B cell (primary cell): ENCODE measurements at regions not wholly inside any gene's neighbourhood (a gene's known extent, or its start where the extent isn't known, plus 50 kb on each side); places are given as distances from the start of the nearest gene placed in this dataset.

Experiments
- ATAC-seq: fragments of 200-7000 bp; cut with Tn5 transposase; one replicate; pipeline ENCODE4 v1.10.0; 2021; ENCODE audit warnings: low read depth, mild to moderate bottlenecking, moderate number of reproducible peaks, moderate library complexity
- CTCF ChIA-PET: fragments of 350-600 bp; sonication (Branson Sonifier 250); formaldehyde crosslinking; loops from one replicate; lab custom pipeline; 2021; ENCODE audit warnings: antibody characterized with exemption, inconsistent platforms; lab: Charles Lee
- POLR2A ChIA-PET: fragments of 350-600 bp; sonication (Branson Sonifier 250); formaldehyde crosslinking; loops from one replicate; lab custom pipeline; 2021; ENCODE audit warnings: antibody characterized with exemption; lab: Charles Lee
- DNase-seq: peaks from one replicate; pipeline ENCODE4 v3.0.0; 2013
- H2AFZ ChIP-seq: 2 replicates; pipeline ENCODE4 v1.6.1; 2012; ENCODE audit warnings: mild to moderate bottlenecking, low read depth, low read length; ENCODE audit not compliant: insufficient read depth, poor library complexity, severe bottlenecking
- H3K27ac ChIP-seq, 2 donors: 1 replicate in 1 of 2; 2 replicates in 1 of 2; pipeline ENCODE4 v1.5.1; 2012 to 2013; ENCODE audit warnings: low read length in 2 of 2, mild to moderate bottlenecking in 2 of 2, moderate library complexity in 1 of 2
- H3K27me3 ChIP-seq, 4 experiments: fragments of 200-600 bp in 1 of 4; sonication (generic) in 1 of 4; replicated peaks in 1 of 4; 1 replicate in 2 of 4; 2 replicates in 2 of 4; pipeline versions ENCODE4 v1.6.1 to v1.7.0; 2013 to 2016; ENCODE audit warnings: low read length in 3 of 4, mild to moderate bottlenecking in 2 of 4, mixed read lengths in 1 of 4, moderate library complexity in 1 of 4; ENCODE audit not compliant: insufficient read depth in 4 of 4, control insufficient read depth in 3 of 4; ENCODE audit errors: control extremely low read depth in 1 of 4
- H3K36me3 ChIP-seq, 2 experiments: replicated peaks in 1 of 2; 1 replicate in 1 of 2; 2 replicates in 1 of 2; pipeline versions ENCODE4 v1.6.1 to v1.7.1; 2013; ENCODE audit warnings: low read length in 1 of 2; ENCODE audit not compliant: insufficient read depth in 2 of 2, control insufficient read depth in 1 of 2; ENCODE audit errors: control extremely low read depth in 1 of 2, extremely low read depth in 1 of 2
- H3K4me1 ChIP-seq, 2 donors: fragments of 200-600 bp in 1 of 2; sonication (generic) in 1 of 2; 1 replicate in 1 of 2; 2 replicates in 1 of 2; pipeline versions ENCODE4 v1.5.1 to v1.6.1; 2013 to 2017; ENCODE audit warnings: low read length in 2 of 2; ENCODE audit not compliant: control insufficient read depth in 2 of 2, insufficient read depth in 2 of 2
- H3K4me2 ChIP-seq: replicated peaks from 2 replicates; pipeline ENCODE3; 2012; ENCODE audit warnings: mild to moderate bottlenecking, low read depth, low read length; ENCODE audit not compliant: poor library complexity, severe bottlenecking
- H3K4me3 ChIP-seq, 5 experiments: fragments of 200-600 bp in 1 of 5; sonication (generic) in 1 of 5; 1 replicate in 3 of 5; 2 replicates in 2 of 5; pipeline versions ENCODE4 v1.5.1 to v1.7.0; 2011 to 2016; ENCODE audit warnings: low read length in 4 of 5, mild to moderate bottlenecking in 4 of 5, low read depth in 2 of 5, control low read depth in 1 of 5, moderate library complexity in 1 of 5; ENCODE audit not compliant: insufficient read depth in 1 of 5; ENCODE audit errors: control extremely low read depth in 1 of 5, extremely low read depth in 1 of 5
- H3K79me2 ChIP-seq: fragments of 200-600 bp; sonication (generic); one replicate; pipeline ENCODE4 v1.6.0; 2016; ENCODE audit warnings: low read length; ENCODE audit not compliant: control insufficient read depth, insufficient read depth
- H3K9ac ChIP-seq: fragments of 200-600 bp; sonication (generic); 2 replicates; pipeline ENCODE4 v1.6.1; 2017; ENCODE audit warnings: mild to moderate bottlenecking, low read length, moderate library complexity
- H3K9me3 ChIP-seq, 3 donors: one replicate each; pipeline versions ENCODE4 v1.6.1 to v1.7.1; 2013; ENCODE audit warnings: low read length in 2 of 3; ENCODE audit not compliant: control insufficient read depth in 2 of 3, insufficient read depth in 1 of 3; ENCODE audit errors: control extremely low read depth in 1 of 3
- H4K20me1 ChIP-seq: 2 replicates; pipeline ENCODE4 v1.6.0; 2012; ENCODE audit warnings: mild to moderate bottlenecking, low read length; ENCODE audit not compliant: insufficient read depth, control insufficient read depth, poor library complexity, severe bottlenecking
- H3K27ac Mint-ChIP-seq: one replicate; pipeline ENCODE4 v1.8.0; 2021; ENCODE audit warnings: mixed read lengths
- H3K27me3 Mint-ChIP-seq: one replicate; pipeline ENCODE4 v1.8.0; 2021; ENCODE audit warnings: mixed read lengths
- H3K4me1 Mint-ChIP-seq: one replicate; pipeline ENCODE4 v1.8.0; 2021; ENCODE audit warnings: mixed read lengths
- H3K4me3 Mint-ChIP-seq: one replicate; pipeline ENCODE4 v1.8.0; 2021; ENCODE audit warnings: mixed read lengths
- H3K9me3 Mint-ChIP-seq: one replicate; pipeline ENCODE4 v1.8.0; 2022; ENCODE audit warnings: mixed read lengths; ENCODE audit not compliant: insufficient read depth
- CTCF ChIP-seq: fragments of 200-600 bp; IDR thresholded peaks from one replicate; pipeline ENCODE4 v1.8.0; 2022; ENCODE audit warnings: antibody characterized with exemption, mild to moderate bottlenecking
- EZH2 ChIP-seq: IDR thresholded peaks from 2 replicates; pipeline ENCODE4 v1.6.1; 2012; ENCODE audit warnings: borderline replicate concordance, low read depth, mild to moderate bottlenecking, moderate library complexity, low read length; ENCODE audit not compliant: insufficient read depth, poor library complexity, severe bottlenecking
- WGBS: methylation state at CpG from one replicate; pipeline ENCODE4 v1.1.5; 2013; ENCODE audit warnings: missing lambda C conversion rate; ENCODE audit not compliant: insufficient coverage; 5-methylcytosine and 5-hydroxymethylcytosine counted together
- intact Hi-C: fragments of 100-400 bp; cut with micrococcal nuclease; formaldehyde crosslinking; loops from one replicate; pipeline ENCODE4 v1.10.0; 2022

DNA sequence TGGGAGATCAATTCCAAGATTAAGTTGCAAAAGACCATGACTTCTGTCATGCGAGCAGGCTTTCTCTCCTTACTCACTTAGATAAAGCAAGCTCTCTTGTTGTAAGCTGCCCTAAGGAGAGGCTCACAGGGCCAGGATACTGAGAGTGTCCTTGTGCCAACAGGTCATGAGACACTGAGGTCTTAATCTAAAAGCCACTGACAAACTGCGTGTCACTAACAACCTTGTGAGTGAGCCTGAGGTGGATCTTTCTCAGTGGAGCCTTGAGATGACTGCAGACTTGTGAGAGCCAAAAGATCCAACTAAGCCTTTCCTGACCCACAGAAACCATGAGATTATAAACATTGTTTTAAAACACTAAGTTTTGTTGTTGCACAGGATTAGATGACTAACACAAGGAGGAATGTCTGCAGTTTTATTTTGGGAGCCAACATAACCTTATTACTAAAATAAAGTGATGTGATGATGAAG, 170.5 kb downstream of the SLC39A8 start:
- no peak overlapping the region for H3K4me3 Mint-ChIP-seq
- Histone ChIP-seq H3K9me3 (no peaks in the 10 kb centered on the region), H3K36me3 (no peaks in the 10 kb centered on the region), H3K9ac (no peak overlapping the region), H3K4me2 (no peak overlapping the region), H3K27me3 (no peaks in the 10 kb centered on the region), H3K4me3 (no peak overlapping the region), H3K27ac (no peak overlapping the region), H3K79me2 (no peaks in the 10 kb centered on the region), H4K20me1 (no peaks in the 10 kb centered on the region), H3K4me1 (no peaks in the 10 kb centered on the region), H2AFZ (no peak overlapping the region)
- POLR2A ChIA-PET, result no interaction called here
- 100% methylated on average over 1 of the region's 2 CpGs for WGBS
- H3K9me3 Mint-ChIP-seq, result no peaks in the 10 kb centered on the region
- CTCF ChIA-PET, result no interaction called here
- intact Hi-C loops, result no loop called here
- H3K27ac Mint-ChIP-seq, result no peak overlapping the region
- DNase-seq (no peak), ATAC-seq (no peak)
- no peaks in the 10 kb centered on the region for H3K4me1 Mint-ChIP-seq
- TF ChIP-seq EZH2 (no peak), CTCF (no peak)
- no peaks in the 10 kb centered on the region for H3K27me3 Mint-ChIP-seq

DNA sequence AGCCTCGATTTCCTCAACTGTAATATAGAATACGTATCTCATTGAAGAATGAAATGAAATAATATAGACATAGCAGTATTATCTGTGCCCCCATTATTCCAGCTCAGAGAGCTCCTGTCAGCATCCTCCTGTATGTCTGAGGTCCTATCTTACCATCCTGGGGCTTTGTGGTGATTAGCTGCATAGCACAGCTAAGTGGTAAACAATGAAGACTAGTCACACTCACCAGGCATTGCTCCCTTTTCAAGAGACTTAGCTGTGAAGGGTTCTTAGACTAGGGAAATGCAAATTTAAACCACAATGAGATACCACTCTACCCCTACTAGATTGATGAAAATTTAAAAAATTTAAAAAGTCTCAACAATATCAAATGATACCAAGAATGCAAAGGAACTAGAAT, 172.9 kb downstream of the SLC39A8 start:
- no CpG with 5 or more reads among the region's 2 CpGs for WGBS
- TF ChIP-seq EZH2, result no peak
- TF ChIP-seq CTCF, result no peak
- Histone ChIP-seq H3K4me3 (no peak overlapping the region), H3K27ac (no peak overlapping the region), H3K9me3 (no peaks in the 10 kb centered on the region), H3K4me1 (no peaks in the 10 kb centered on the region), H3K27me3 (no peaks in the 10 kb centered on the region), H3K4me2 (no peak overlapping the region), H4K20me1 (no peaks in the 10 kb centered on the region), H3K36me3 (no peaks in the 10 kb centered on the region), H3K79me2 (no peaks in the 10 kb centered on the region), H2AFZ (no peak overlapping the region), H3K9ac (no peak overlapping the region)
- Mint-ChIP-seq H3K4me1 (no peaks in the 10 kb centered on the region), H3K27me3 (no peaks in the 10 kb centered on the region), H3K9me3 (no peaks in the 10 kb centered on the region), H3K27ac (no peak overlapping the region), H3K4me3 (no peak overlapping the region)
- ChIA-PET CTCF (no interaction called here), POLR2A (no interaction called here)
- ATAC-seq (no peak), DNase-seq (no peak)
- intact Hi-C loops, result no loop called here
